Renal pelvis (tissue), 1 donor: ENCODE measurements at regions not wholly inside any gene's neighbourhood (a gene's known extent, or its start where the extent isn't known, plus 50 kb on each side); places are given as distances from the start of the nearest gene placed in this dataset.
A peak's percentile ranks its signal among the peaks of the same experiment; 100 is the strongest.

Experiments
- DNase-seq: peaks from one replicate; pipeline ENCODE4 v3.0.0-alpha.2; 2013

DNA sequence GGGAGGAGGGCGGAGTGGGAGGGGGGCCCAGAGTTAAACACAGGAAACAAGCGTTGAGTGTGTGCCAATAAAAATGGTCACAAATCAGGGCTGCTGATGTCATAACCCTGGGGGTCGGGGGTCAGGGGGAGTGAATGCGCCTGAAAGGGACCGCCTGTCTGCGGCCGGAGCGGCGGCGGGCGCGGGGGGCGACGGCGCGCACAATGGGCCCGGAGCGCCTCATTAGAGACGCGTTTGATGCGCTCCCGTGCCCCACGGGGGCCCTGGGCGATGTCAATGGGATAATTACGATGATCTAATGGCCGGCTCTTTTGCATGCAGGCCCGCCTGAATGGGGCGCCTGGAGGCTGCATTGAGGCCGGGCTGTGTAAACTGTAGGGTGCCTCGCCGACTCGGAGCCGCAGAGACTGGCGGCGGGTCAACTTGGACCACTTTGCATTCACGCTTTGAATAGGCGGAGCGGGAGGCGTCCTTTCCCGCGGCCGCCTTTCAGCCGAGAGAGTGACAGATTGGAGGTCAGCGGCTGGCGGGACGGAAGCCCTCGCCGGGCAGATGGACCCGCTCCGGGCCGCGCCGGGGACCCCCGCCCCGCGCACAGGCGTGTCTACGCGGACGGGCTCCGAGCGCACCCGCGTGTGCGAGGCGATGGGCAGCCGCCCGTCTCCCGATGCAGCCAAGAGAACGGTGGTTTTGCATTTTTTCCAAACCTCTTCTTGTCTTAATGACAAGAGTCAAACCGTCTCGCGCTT is 296.1 kb downstream of the TFAP2C start:
- peak; percentile 30 for DNase-seq

DNA sequence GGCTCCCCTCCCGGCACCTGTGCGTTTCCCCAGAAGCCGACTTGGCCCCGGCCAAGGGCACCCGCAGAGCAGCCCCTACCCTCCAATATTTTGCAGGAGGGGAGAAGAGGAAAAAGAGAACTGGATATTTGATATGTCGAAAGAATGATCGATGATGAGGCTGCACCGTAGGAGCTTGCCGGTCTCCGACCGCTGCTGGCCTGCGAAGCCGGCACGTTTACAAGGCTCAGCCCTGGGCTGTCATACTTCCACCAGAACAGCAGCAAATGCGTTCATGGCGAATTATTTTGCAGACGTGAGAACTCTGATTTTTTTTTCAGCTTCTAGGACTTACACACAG is 296.7 kb downstream of the TFAP2C start:
- no peak for DNase-seq

DNA sequence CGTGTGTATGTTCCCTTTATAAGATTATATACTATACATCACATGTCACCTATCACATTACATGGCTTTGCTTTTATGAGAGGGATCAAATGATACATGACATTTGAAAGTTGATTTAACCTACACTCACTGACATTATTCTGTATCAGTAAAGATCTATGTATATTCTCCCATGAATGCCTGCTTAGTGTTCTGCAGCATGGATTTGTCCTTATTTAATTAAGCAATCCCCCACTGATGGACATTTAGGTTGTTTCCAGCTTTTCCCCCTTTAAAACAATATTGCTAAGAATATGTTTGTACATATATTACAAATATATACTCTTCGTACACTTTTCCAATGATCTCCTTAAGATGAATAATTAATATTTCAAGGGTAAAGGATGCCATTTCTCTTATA is 297.4 kb downstream of the TFAP2C start:
- no peak for DNase-seq

DNA sequence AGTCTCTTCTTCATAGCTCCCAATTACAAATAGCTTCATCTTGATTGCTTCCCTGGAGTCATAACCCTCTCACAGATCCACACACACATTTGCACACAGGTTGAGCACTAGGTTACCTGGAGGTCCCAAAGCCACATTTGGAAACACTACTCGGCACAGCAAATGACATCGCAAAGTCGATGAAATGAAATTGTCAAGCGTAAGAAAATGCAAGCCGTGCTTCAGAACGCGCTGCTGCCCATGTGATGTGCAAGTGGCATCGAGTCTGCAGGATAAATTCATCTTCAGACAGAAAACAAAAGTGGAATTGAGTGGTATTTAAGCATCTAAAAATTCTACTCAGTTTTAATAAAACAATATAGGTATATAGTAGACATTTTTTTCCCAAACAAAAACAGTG is 298.0 kb downstream of the TFAP2C start:
- DNase-seq, result no peak

DNA sequence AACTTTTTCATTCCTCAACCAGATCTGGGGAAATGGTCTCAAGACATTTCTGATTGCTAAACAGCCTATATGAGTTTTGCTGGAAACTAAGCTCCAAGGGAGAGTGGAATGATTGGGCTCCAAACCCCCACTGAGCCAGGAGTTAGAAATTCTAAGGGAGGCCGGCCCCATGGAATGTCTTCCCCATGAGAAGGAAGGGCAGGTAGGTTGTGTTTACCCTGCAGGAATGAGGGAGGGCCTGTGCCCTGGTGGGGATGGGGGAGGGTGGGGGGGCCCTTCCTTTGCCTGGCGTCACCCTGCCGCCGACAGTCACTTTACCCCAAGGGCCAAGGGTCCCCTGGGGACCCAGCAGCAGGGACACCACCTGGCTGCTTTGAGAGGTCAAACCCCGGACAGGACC is 298.9 kb downstream of the TFAP2C start:
- no peak for DNase-seq

DNA sequence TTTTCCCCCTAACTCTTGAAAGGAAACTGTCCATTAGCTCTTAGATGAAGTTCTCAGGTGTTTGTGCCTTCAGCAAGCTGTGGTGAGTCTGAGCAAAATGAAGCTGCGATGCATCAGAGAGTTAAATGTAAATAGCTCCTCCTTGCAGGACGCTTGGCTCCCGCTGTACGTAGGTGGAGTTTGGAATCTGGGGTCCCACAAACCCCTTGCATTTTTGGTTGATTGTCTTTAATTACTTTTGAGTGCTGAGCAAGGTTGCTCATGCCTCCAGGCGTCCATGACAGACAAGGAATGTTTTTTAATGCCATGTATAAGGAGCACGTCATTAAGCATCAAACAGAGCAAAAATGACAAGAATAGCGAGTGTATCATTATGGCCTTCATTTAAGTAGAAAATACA is 300.5 kb downstream of the TFAP2C start:
- no peak for DNase-seq

DNA sequence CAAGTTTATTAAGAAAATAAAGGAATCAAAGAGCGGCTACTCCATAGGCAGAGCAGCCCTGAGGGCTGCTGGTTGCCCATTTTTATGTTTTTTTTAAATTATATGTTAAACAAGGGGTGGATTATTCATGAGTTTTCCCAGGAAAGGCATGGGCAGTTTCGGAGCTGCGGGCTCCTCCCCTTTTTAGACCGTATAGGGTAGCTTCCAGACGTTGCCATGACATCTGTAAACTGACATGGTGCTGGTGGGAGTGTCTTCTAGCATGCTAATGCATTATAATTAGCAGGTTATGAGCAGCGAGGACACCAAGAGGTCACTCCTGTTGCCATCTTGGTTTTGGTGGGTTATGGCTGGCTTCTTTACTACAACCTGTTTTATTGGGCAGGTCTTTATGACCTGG is 301.8 kb downstream of the TFAP2C start:
- DNase-seq, result no peak

DNA sequence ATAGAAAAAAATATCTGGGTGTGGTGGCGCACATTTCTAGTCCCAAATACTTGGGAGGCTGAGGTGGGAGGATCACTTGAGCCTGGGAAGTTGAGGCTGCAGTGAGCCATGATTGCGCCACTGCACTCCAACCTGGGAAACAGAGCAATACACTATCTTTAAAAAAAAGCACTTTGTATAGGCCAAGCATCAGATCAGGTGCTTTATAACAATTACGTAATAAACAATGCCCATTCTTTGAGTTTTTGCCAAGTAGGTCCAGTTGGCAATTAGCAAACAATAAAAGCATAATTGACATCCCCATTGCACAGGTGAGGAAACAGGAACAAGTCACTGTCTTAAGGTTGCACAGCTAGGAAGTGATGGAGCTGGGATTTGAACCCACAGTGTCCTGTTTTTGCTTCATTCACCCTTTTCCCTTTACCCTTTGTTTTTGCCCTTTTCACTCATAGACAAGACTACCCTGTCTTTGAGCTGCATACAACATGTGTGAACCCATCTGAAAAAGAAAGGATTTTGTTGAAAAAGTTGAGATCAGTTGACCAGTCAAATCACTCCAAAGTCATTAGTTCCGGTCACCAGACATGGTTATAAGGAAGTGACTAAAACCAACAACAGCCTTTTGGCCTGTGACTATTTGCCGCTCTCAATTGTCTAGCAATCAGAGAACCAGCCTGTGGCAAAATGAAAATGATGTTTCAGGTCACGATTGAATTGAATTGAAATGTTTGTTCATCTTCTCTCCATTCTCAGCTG is 303.6 kb downstream of the TFAP2C start:
- DNase-seq, result no peak

DNA sequence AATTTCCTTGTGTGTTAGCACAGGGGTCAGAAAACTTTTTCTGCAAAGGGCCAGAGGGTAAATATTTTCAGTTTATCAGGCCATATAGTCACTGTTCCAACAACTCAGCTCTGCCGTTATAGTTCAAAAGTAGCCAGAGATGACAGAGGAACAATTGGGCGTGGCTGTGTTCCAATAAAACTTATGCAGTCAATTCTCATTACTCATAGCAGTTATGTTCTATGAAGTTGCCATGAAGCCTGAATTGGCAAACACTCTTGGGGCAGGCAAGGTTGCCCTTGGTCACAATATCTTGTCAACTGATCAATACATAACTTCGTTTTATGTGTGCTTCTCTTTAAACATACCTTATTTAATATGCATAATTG is 304.2 kb downstream of the TFAP2C start:
- DNase-seq, result no peak

DNA sequence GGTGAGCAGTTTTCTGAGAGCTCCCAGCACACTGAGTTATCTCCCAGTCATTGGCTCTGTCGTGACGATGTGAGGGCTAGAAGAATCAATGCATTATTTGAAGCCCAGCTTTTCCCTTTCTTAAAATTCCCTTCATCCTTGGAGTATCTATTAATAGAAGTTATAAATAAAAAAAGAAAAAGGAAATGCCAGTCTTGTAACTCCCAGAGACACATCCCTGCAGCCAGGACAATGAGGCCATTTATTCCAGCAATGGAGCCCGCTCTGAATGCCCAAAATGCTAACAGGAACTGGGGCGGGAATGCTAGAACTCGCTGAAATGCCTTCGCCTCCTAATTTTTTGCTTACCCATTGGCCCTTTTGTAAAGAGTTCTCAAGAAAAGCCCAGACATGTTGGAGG is 305.8 kb downstream of the TFAP2C start:
- no peak for DNase-seq

DNA sequence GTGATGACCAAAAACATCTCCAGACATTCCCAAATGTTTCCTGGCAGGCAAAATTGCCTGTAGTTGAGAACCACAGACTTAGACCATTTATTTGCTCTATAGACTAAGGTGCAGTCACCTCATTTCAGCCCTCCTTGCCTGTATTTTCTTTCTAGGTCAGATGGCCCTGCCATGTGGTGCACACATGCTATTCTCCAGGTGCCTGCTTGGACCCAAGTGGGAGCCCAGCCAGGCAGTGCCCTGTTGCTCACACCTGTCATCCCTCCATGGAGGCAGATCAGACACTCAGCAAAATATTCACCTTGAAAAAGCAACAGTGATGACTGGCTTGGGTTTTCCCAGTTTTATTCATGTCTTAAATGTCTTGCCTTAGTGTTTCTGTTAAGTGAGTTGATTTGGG is 311.4 kb downstream of the TFAP2C start:
- DNase-seq, result no peak

DNA sequence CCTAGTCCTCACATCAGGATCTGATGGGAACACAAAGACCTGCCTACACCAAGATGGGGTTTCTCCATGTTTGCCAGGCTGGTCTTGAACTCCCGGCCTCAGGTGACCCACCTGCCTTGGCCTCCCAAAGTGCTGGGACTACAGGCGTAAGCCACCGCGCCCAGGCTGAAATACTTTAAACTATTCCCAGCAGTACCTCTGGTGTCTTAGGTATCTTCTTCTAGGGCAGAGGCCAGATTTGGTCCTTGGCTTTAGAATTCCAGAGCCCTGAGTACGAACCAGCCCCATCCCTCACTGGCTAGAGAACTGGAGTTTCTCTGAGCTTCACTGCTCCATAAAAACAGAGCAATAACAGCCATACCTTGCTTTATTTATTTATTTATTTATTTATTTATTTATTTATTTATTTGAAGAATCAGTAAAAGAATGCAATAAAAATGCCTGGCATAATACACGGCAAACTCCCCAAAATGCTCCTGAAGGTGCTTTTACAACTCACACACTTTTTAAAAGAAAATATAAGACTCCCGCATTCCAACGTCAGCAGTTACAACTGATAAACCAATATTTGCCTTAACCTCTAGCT is 312.1 kb downstream of the TFAP2C start:
- DNase-seq, result no peak

DNA sequence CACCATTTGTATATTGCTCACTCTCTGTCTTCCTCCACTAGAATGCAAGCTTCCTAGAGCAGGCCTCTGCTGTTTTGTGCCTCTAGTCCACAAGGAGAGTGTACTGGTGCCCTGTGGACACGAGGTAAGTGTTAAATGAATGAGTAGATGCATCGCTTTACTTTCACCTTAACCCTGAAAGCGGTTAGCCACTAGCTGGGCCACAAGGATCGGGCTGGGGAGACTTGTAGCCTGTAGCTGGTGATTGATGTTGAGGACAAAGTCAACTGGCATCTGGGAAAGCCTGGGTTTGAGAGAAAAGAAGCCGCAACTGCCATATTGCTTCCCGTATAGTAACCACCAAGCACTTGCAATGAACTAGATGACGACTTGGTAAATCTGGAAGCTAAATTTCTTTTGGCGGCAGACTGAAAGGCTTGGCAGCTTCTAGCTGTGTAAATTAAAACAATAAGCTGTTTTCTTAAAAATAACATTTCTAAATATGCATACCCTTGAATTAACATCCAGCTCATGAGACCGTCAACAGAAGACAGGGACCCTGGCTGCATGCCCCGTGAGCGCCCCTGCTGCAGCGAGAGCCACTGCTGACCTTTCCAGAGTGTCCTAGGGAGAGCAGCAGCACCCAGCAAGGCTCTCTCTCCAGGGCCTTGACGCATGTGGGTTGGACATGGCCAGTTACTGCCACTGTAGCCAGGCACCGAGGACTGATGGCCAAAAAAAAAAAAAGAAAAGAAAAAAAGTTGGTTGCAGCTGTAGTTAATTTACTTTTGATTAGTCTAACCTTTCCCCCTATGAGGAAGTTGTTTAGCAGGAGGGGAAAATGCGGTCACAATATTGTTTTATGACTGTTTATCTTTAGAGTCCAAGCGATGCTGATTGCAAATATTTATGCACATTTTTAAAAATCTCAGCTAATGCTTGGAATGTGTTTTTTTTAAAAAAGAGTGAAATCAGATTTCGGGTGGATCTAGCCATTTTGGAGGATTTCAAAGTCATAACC is 315.1 kb downstream of the TFAP2C start:
- DNase-seq, result no peak

DNA sequence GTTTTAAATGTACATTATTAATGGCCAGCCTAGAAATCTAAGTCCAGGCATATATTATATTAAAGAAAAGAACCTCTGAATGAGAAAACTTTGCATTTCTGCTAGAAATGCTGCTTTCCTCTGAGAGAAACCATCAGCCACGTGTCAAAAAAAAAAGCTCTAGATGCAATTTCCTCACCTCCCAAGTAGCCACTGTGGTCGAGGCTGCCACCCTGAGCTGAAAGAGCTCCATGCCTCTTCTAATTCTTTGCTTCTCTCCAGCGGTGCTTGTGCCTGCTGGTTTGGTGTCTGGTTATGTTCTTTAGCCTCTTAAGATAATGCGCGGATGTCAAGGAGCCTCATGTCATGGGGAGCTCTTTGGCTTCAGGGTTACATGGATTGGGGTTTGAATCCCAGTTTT is 316.0 kb downstream of the TFAP2C start:
- no peak for DNase-seq

DNA sequence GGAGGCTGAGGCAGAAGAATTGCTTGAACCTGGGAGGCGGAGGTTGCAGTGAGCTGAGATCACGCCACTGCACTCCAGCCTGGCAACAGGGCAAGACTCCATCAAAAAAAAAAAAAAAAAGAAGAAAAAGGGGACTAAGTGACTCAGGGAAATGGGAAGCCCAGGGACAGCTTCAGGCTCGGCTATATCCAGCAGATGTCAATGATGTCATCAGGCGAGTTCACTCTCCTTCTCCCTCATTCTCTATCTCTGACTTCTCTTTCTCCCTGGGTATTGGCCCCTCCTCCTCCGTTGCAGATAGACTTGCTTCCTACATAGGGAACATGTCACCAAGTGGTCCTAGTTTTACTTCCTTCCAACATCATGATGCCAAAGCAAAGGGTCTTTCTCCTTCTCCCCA is 316.8 kb downstream of the TFAP2C start:
- DNase-seq, result no peak

DNA sequence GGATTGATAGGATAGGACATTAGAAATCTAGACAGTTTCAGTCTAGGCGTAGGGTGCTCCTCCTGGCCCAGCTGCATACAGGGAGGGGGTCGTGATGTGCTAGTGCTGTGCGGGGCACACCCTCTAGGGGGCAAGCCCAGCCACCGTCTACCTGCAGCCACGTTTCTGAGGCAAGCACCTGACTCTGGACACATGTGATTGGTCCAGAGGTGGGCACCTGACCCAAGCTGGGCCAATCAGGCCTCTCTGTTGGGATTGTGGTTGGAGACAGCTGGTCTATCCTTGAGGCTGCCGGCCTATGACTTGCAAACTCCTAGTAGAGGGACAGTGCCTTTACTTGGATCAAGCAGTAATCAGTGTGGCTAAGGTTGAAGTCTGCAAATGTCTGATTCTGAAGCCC is 317.1 kb downstream of the BMP7 start:
- DNase-seq, result no peak

DNA sequence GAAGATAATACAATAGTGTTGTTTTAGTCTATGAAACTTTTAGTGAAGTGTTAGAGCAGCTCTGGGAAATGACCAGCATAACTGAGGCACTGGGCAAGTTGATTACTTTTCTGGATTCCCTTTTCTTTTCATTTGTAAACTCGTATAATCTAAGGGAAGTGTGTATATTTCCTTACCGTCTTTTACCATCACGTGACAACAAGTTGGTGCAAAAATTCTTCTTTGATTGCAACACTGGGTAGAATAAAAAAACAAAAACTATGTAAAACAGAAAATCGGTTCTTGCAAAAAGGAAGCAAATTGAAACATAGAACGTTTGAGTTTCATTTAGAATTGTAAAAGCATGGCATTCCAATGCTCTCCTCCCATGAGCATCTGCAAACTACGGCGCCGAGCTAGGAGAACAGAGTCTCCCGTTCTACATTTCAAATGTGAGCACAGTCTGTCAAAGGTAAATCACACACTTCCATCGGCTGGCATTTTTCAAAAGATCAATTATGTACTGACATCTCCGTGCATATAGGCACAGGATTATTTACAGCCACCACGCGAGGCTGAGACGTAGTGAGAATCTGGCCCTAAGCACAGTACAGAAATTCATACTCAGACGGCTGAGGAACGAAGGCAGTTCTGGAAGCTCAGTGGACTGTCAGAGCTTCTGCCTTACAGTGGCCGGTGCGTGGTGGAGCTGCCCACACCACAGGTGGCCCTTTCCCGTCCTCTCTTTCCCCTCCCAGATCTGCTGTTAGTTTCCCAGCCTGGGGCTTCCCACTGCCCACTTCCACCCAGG is 314.0 kb downstream of the BMP7 start:
- DNase-seq, result no peak

DNA sequence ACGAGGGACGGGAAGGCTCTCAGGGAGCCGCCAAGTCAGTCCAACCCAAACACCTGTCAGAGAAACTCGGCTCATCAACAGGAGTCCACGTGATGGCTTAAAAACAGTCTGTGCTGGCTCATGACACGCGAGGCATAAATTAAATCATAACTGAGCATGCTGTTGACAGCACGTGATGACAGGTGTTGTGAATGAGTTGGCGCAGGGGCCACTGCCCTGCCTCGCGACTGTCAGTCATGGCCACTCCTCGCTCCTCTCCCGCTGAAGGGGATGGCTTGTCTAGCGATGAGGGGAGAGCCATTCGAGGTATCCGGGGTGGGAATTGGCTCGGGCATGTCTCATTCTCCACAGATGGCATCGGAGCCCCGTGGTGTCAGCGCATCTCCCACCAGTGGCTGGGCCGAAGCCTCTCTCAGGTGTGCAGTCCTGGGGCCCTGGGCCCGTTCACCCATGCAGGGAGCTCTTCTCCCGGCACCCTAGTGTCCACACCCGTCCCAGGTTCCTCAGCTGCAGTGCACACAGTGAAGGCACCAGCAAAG is 313.3 kb downstream of the BMP7 start:
- no peak for DNase-seq

DNA sequence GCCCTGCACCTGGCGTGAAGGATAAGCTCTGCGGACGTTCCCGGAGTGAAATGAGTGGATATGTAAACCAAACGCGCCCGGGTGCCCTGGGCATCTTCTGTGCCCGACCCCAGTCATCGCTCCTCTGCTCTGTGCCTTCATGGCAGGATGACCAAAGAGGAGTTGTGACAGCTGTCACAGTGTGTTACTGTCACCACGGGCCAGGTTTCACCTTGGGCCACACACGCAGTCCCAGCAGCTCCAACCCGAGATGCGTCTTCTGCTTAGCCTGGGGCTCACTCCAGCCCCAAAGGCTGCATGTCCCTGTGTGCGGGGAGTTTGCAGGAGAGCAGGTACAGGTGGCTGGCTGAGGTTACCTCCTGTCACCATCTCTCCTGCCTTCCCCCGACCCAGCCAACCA is 311.6 kb downstream of the BMP7 start:
- no peak for DNase-seq

DNA sequence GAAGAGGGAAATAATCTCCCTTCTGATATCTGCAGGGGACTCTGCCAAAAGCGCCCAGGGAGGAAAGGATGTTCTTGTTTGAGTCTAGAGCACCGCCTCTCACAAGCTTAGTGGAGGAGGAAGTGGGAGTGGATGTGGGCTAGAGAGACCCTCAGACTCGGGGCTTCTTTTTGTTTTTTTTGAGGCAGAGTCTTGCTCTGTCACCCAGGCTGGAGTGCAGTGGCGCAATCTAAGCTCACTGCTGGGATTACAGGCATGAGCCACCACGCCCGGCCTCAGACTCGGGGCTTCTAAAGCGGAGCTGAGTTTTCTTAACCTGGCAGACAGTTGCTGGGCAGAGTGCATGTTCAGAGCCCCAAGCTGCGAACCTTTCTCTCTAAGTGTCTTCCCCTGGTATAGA is 310.8 kb downstream of the BMP7 start:
- DNase-seq, result no peak

DNA sequence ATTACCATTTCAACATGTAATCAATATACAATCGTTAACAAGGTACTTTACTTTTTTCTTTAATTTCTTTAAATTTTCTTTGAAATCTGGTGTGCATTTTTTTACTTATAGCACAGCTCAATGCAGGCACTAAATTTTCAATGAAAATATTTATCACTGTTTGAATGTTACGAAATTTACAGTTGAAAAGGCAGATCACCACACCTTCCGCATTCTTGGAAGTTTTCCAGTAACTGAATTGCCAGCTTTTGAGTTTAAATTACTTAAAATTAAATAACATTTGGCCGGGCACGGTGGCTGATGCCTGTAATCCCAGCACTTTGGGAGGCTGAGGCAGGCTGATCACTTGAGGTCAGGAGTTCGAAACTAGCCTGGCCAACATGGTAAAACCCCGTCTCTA is 309.9 kb downstream of the BMP7 start:
- DNase-seq, result no peak
